HG03175 (cell line): ENCODE measurements at regions not wholly inside any gene's neighbourhood (a gene's known extent, or its start where the extent isn't known, plus 50 kb on each side); places are given as distances from the start of the nearest gene placed in this dataset.

Experiments used
- ATAC-seq: cut with Tn5 transposase; IDR thresholded peaks from one replicate; pipeline ENCODE4 v1.9.1; 2021; ENCODE audit warnings: mild to moderate bottlenecking, moderate library complexity; ENCODE audit not compliant: unreplicated experiment

- no peak for ATAC-seq
These were observed 1976.7 kb upstream of the ADGRL3 start for GRCh38 chr4:59223292-59223941.

GRCh38 chr4:59238212-59238611, 1961.9 kb upstream of the ADGRL3 start:
- ATAC-seq = no peak

GRCh38 chr4:59240011-59240410, 1960.1 kb upstream of the ADGRL3 start:
- ATAC-seq = no peak

GRCh38 chr4:59243038-59243437, 1957.1 kb upstream of the ADGRL3 start:
- no peak for ATAC-seq

GRCh38 chr4:59247032-59247431, 1953.1 kb upstream of the ADGRL3 start:
- no peak for ATAC-seq

- no peak for ATAC-seq
These were observed 1951.8 kb upstream of the ADGRL3 start for GRCh38 chr4:59248313-59248712.

GRCh38 chr4:59249110-59249509, 1951.0 kb upstream of the ADGRL3 start:
- ATAC-seq = no peak

GRCh38 chr4:59258002-59258401, 1942.1 kb upstream of the ADGRL3 start:
- no peak for ATAC-seq

- ATAC-seq = no peak
These were observed 1892.5 kb upstream of the ADGRL3 start for GRCh38 chr4:59307609-59308008.

- no peak for ATAC-seq
These were observed 1885.5 kb upstream of the ADGRL3 start for GRCh38 chr4:59314637-59315036.

- ATAC-seq = no peak
These were observed 1860.5 kb upstream of the ADGRL3 start for GRCh38 chr4:59339631-59340030.

GRCh38 chr4:59341506-59341905, 1858.6 kb upstream of the ADGRL3 start:
- ATAC-seq = no peak

- ATAC-seq = no peak
These were observed 1851.2 kb upstream of the ADGRL3 start for GRCh38 chr4:59348949-59349348.

- no peak for ATAC-seq
These were observed 1830.9 kb upstream of the ADGRL3 start for GRCh38 chr4:59369229-59369628.

- no peak for ATAC-seq
These were observed 1825.7 kb upstream of the ADGRL3 start for GRCh38 chr4:59374416-59374815.

- no peak for ATAC-seq
These were observed 1819.2 kb upstream of the ADGRL3 start for GRCh38 chr4:59380841-59381366.

- no peak for ATAC-seq
These were observed 1818.5 kb upstream of the ADGRL3 start for GRCh38 chr4:59381591-59381990.

- ATAC-seq = no peak
These were observed 1812.1 kb upstream of the ADGRL3 start for GRCh38 chr4:59387759-59388758.

- ATAC-seq = no peak
These were observed 1806.3 kb upstream of the ADGRL3 start for GRCh38 chr4:59393780-59394179.

GRCh38 chr4:59400334-59400733, 1799.8 kb upstream of the ADGRL3 start:
- no peak for ATAC-seq

GRCh38 chr4:59409647-59410046, 1790.5 kb upstream of the ADGRL3 start:
- ATAC-seq = no peak

- ATAC-seq = no peak
These were observed 1787.4 kb upstream of the ADGRL3 start for GRCh38 chr4:59412739-59413138.
